GM18868 (cell line): ENCODE measurements at regions not wholly inside any gene's neighbourhood (a gene's known extent, or its start where the extent isn't known, plus 50 kb on each side); places are given as distances from the start of the nearest gene placed in this dataset.

ENCODE experiments used
- ATAC-seq: cut with Tn5 transposase; IDR thresholded peaks from one replicate; pipeline ENCODE4 v1.9.1; 2021; ENCODE audit warnings: mild to moderate bottlenecking, moderate library complexity; ENCODE audit not compliant: unreplicated experiment

- no peak for ATAC-seq
Observed at GRCh38 chr17:53891726-53892125, 69.0 kb downstream of the KIF2B start.

DNA sequence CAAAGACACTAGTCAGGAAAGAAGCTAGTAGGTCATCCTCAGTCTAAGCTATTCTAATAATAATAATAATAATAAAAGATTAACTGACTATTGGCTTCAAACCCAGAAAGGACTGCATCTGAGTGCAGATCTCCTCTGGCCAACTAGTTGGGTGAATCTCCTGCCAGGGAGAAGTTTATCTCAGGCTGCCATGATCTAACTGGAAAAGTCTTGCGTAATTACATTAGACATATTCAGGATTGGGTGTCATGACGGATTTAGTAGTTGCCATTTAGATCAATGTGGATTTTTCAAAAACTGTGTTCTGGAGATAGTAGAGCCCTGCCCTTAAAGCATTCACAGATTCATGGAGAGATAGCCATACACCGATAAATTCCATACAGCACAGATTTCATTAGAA, 69.5 kb downstream of the KIF2B start:
- no peak for ATAC-seq

DNA sequence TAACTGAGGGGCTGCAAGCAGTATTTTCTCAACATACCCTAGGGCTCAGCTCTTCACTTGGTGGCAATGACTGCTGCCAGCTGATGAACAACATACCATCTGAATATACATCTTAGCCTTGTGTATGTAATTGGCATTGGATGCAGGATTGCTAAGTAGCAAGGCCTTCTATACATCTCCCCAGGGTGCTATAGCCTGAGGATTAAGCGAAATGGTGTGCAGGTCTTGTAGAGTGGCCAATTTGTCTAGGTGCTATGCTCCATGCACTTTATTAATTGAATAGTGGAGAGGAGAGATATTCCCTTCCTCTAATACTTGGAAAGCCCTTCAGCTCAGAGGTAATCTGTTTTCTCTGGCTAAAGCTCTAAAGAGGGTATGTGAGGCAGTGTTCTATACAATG, 71.9 kb downstream of the KIF2B start:
- ATAC-seq = no peak

DNA sequence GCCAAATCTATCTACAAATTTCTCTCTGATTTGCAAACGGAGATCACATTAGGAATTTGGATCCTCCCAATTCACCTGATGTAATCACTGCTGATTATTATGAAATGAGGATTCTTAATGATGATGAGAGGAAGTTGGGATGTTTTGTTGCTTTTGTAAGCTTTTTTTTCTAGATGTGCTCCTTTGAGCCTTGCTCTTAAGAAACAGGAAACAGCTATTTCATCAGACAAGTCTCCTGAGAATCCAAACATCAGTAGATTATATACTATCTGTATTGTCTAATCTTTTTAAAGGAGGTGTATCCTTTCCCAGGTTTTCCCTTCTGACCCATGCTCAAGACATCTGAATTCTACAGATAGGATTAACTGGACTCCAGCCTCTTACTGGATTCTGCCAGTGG, 73.3 kb downstream of the KIF2B start:
- ATAC-seq = no peak

DNA sequence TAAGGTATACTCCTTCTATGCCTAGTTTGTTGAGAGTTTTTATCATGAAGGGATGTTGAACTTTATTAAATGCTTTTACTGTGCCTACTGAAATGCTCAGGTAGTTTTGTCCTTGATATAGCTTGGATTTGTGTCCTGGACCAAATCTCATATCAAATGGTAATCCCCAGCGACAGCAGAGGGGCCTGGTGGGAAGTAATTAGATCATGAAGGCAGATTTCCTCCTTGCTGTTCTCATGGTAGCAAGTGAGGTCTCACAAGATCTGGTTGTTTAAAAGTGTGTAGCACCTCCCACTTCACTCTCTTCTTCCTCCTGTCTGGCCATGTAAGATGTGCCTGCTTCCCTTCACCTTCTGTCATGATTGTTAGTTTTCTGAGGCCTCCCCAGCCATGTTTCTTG, 78.2 kb downstream of the KIF2B start:
- ATAC-seq = no peak

- no peak for ATAC-seq
Observed at GRCh38 chr17:53907435-53907834, 84.7 kb downstream of the KIF2B start.

GRCh38 chr17:53909802-53910201, 87.1 kb downstream of the KIF2B start:
- ATAC-seq = no peak

DNA sequence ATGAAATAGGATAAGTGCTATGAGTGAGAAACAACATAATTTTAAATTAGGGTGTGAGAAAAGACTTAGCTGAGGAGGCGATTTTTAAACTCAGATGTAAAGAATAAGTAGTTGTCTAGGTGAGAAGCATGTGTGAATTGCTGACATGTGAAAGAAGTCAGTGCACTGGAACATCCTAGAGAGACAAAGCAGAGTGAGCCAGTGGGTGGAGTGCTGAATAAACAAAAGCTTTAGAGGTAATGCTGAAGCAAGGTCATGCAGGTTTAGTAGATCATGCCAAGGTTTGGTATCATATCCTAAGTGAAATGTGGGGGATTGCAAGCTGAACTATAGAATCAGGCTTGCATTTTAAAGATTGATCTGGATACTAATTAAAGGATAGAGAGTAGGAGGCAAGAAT, 89.4 kb downstream of the KIF2B start:
- ATAC-seq = no peak

GRCh38 chr17:53919356-53919755, 96.6 kb downstream of the KIF2B start:
- ATAC-seq = no peak

- ATAC-seq = no peak
Observed at GRCh38 chr17:53924530-53925455, 102.1 kb downstream of the KIF2B start.

- no peak for ATAC-seq
Observed at GRCh38 chr17:53932386-53932785, 109.7 kb downstream of the KIF2B start.

- no peak for ATAC-seq
Observed at GRCh38 chr17:53934931-53935330, 112.2 kb downstream of the KIF2B start.

GRCh38 chr17:53941231-53941630, 118.5 kb downstream of the KIF2B start:
- ATAC-seq = no peak

DNA sequence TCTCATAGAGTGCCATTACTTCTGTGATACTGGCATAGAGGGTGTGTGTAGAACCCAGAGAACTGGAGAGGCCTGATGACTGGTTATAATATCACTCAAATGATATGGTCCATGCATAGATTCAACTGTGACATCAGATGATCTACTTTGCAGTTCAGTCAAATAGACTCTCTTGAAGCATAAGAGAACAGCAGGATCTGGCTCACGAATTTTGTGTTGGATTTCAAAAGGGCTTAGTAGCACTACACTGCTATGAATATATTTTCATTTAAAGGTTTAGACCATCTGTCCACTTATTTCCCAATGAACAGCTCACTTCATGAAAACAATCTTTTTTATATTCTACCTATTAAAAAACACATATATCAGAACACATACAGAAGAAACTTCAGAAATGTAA, 119.7 kb downstream of the KIF2B start:
- no peak for ATAC-seq

- no peak for ATAC-seq
Observed at GRCh38 chr17:53942898-53943297, 120.2 kb downstream of the KIF2B start.

GRCh38 chr17:53948323-53948722, 125.6 kb downstream of the KIF2B start:
- no peak for ATAC-seq

DNA sequence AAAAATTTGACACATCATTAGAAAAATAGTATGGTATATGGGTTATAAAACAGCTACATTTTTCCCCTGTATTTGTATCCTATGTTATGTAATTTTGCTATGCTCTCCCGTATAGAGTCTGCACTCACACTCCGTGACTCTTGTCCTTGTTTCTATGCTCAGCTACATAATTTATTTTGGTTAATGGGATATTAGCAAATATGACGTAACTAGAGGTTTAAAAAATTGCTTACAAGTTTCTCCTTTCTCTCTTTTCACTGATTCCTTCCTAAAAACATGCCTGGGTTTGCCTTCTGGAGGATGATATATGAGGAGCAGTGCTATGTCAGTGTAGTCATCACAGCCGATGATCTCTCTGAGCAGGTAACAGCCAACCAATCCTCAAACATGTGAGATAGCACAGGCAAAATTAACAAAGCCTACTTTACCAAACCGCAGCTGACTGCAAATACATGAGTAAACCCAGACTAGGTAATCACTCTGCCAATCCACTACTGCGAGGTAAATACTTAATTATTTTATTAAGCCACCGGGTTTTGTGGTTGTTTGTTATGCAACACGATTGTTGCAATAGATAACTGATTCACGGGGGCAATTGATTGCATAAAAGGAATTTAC, 126.9 kb downstream of the KIF2B start:
- no peak for ATAC-seq

DNA sequence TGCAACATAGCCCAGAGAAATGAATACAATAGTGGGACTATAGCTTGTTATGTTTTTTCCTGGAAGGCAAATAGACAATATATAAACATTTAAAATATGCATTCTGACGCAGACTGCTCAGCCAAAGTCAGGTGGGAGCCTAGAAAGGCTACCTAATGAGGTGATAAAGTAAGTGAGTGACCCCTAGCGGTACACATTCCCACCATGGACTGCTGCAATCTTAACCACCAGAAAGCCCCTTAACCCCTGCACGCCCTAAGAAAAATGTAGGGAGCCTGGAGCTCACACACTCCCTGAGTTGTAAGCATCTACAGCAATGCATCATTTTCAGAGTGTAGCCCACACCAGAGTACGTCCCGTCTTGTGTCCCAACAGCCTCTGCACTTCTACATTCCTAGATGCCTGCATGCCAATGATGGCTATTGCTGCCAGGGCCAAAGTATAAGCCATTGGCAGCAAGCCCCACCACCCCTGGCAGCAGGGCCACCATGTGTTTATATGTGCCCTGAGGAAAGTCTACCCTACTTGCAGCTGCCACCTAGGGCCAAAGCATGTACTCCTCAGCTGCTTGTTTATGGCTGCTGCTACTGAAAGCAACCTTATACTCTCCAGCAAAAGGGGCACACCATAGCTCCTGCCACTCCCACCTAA, 127.6 kb downstream of the KIF2B start:
- no peak for ATAC-seq

DNA sequence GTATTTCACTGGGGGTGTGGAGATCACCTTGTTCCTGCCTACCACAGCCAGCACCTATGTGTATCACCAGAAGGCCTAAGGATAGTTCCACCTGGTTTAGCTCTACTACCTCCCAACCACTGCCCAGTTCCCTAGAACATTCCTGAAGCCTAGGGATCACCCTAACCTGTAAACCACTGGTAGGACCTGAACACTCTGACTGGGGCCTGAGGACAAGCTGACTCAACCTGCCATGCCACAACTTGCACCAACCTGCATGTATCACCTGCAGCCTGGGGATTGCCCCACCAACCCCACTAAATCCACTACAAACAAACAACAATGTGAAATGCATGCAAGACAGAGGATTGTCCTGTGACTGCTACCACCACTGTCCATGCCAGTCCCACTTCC, 128.1 kb downstream of the KIF2B start:
- no peak for ATAC-seq

- ATAC-seq = no peak
Observed at GRCh38 chr17:53971361-53971760, 148.6 kb downstream of the KIF2B start.

DNA sequence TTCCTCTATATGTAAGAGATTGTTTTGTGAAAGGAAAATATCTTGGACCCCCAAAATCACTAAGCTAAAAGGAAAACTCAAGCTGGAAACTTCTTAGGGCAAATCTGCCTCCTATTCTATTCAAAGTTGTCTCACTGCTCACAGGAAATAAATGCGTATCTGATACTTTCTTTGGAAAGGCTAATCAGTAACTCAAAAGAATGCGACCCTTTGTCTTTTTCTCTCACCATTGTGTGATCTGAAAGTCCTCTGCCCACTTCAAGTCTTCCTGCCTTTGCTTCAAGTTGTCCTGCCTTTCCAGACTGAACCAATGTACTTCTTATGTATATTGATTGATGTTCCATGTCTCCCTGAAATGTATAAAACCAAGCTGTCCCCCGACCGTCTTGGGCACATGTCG, 157.3 kb downstream of the KIF2B start:
- ATAC-seq = no peak

GRCh38 chr17:53996131-53996530, 173.4 kb downstream of the KIF2B start:
- no peak for ATAC-seq
